ENCODE measurements at regions not wholly inside any gene's neighbourhood (a gene's known extent, or its start where the extent isn't known, plus 50 kb on each side); places are given as distances from the start of the nearest gene placed in this dataset.

GRCh38 chr5:89044674-89045200 is 161.8 kb upstream of the MEF2C start:
- no peak for DNase-seq (ENCODE audit: low spot score, unreplicated experiment)
- no peak overlapping the region for H3K27ac Mint-ChIP-seq
- peaks cover 3% of the 10 kb centered on the region for H3K9me3 Mint-ChIP-seq (ENCODE audit: low read depth)
- H3K36me3 Mint-ChIP-seq (ENCODE audit: insufficient read depth): no peaks in the 10 kb centered on the region
- H3K4me3 Mint-ChIP-seq (ENCODE audit: low read depth): no peak overlapping the region
- peaks cover 11% of the 10 kb centered on the region for H3K4me1 Mint-ChIP-seq (ENCODE audit: low read depth)
- TF ChIP-seq CTCF (IDR thresholded peaks at IDR 0.05; ENCODE audit: unreplicated experiment): no peak
- no peaks in the 10 kb centered on the region for H3K27me3 Mint-ChIP-seq

GRCh38 chr5:89043676-89044075 is 160.7 kb upstream of the MEF2C start:
- Mint-ChIP-seq H3K9me3 (ENCODE audit: low read depth) (peaks cover 2% of the 10 kb centered on the region), H3K27me3 (no peaks in the 10 kb centered on the region), H3K4me1 (ENCODE audit: low read depth) (peaks cover 11% of the 10 kb centered on the region), H3K27ac (no peak overlapping the region), H3K4me3 (ENCODE audit: low read depth) (no peak overlapping the region), H3K36me3 (ENCODE audit: insufficient read depth) (no peaks in the 10 kb centered on the region)
- DNase-seq (ENCODE audit: low spot score, unreplicated experiment): no peak
- TF ChIP-seq CTCF (IDR thresholded peaks at IDR 0.05; ENCODE audit: unreplicated experiment): no peak

GRCh38 chr5:89042746-89043145 is 159.8 kb upstream of the MEF2C start:
- Mint-ChIP-seq H3K4me1 (ENCODE audit: low read depth) (peaks cover 11% of the 10 kb centered on the region), H3K4me3 (ENCODE audit: low read depth) (no peak overlapping the region), H3K36me3 (ENCODE audit: insufficient read depth) (no peaks in the 10 kb centered on the region), H3K27me3 (no peaks in the 10 kb centered on the region), H3K27ac (no peak overlapping the region), H3K9me3 (ENCODE audit: low read depth) (peaks cover 4% of the 10 kb centered on the region)
- DNase-seq (ENCODE audit: low spot score, unreplicated experiment): no peak
- no peak for TF ChIP-seq CTCF (IDR thresholded peaks at IDR 0.05; ENCODE audit: unreplicated experiment)

GRCh38 chr5:89041976-89042375 is 159.0 kb upstream of the MEF2C start:
- Mint-ChIP-seq H3K4me1 (ENCODE audit: low read depth) (peaks cover 12% of the 10 kb centered on the region), H3K4me3 (ENCODE audit: low read depth) (no peak overlapping the region), H3K36me3 (ENCODE audit: insufficient read depth) (no peaks in the 10 kb centered on the region), H3K9me3 (ENCODE audit: low read depth) (peaks cover 4% of the 10 kb centered on the region), H3K27ac (no peak overlapping the region), H3K27me3 (no peaks in the 10 kb centered on the region)
- no peak for TF ChIP-seq CTCF (IDR thresholded peaks at IDR 0.05; ENCODE audit: unreplicated experiment)
- no peak for DNase-seq (ENCODE audit: low spot score, unreplicated experiment)

GRCh38 chr5:89041249-89041779 is 158.3 kb upstream of the MEF2C start:
- H3K4me1 Mint-ChIP-seq (ENCODE audit: low read depth): peaks cover 12% of the 10 kb centered on the region
- no peak overlapping the region for H3K27ac Mint-ChIP-seq
- no peaks in the 10 kb centered on the region for H3K27me3 Mint-ChIP-seq
- TF ChIP-seq CTCF (IDR thresholded peaks at IDR 0.05; ENCODE audit: unreplicated experiment): no peak
- H3K36me3 Mint-ChIP-seq (ENCODE audit: insufficient read depth): no peaks in the 10 kb centered on the region
- DNase-seq (ENCODE audit: low spot score, unreplicated experiment): no peak
- no peak overlapping the region for H3K4me3 Mint-ChIP-seq (ENCODE audit: low read depth)
- peaks cover 4% of the 10 kb centered on the region for H3K9me3 Mint-ChIP-seq (ENCODE audit: low read depth)
